Astrocyte (in vitro differentiated cells and primary cell): ENCODE measurements at regions not wholly inside any gene's neighbourhood (a gene's known extent, or its start where the extent isn't known, plus 50 kb on each side); places are given as distances from the start of the nearest gene placed in this dataset.

Experiments used
- DNase-seq: peaks from one replicate; pipeline ENCODE4 v3.0.0-alpha.2; 2010; ENCODE audit warnings: low read depth
- FAIRE-seq: peaks from 2 replicates; lab custom pipeline; 2011; peaks lifted over from hg19 to GRCh38; lab: Jason Lieb, UNC
- H2AFZ ChIP-seq: 2 replicates; pipeline ENCODE4 v1.6.0; 2012; ENCODE audit warnings: low read depth, low read length, inconsistent platforms
- H3K27ac ChIP-seq: 2 replicates; pipeline ENCODE4 v1.5.1; 2011; ENCODE audit warnings: low read depth, low read length, inconsistent platforms
- H3K27me3 ChIP-seq: 2 replicates; pipeline ENCODE4 v1.6.0; 2011; ENCODE audit warnings: low read length, inconsistent platforms; ENCODE audit not compliant: insufficient read depth
- H3K36me3 ChIP-seq: 2 replicates; pipeline ENCODE4 v1.5.1; 2011; ENCODE audit warnings: low read length, inconsistent platforms; ENCODE audit not compliant: insufficient read depth
- H3K4me1 ChIP-seq: 2 replicates; pipeline ENCODE4 v1.5.1; 2011; ENCODE audit warnings: low read length, inconsistent platforms; ENCODE audit not compliant: insufficient read depth
- H3K4me2 ChIP-seq: 2 replicates; pipeline ENCODE4 v1.6.0; 2012; ENCODE audit warnings: low read length, inconsistent platforms
- H3K4me3 ChIP-seq: 2 replicates; pipeline ENCODE4 v1.5.1; 2011; ENCODE audit warnings: low read depth, mild to moderate bottlenecking, low read length, inconsistent platforms; ENCODE audit not compliant: insufficient read depth
- H3K79me2 ChIP-seq: 2 replicates; pipeline ENCODE4 v1.6.0; 2012; ENCODE audit warnings: mild to moderate bottlenecking, low read length, inconsistent platforms; ENCODE audit not compliant: insufficient read depth
- H3K9ac ChIP-seq: 2 replicates; pipeline ENCODE4 v1.6.0; 2012; ENCODE audit warnings: mild to moderate bottlenecking, low read length, inconsistent platforms
- H3K9me3 ChIP-seq: 2 replicates; pipeline ENCODE4 v1.5.1; 2012; ENCODE audit warnings: low read depth, mild to moderate bottlenecking, low read length, inconsistent platforms; ENCODE audit not compliant: insufficient read depth
- H4K20me1 ChIP-seq: 2 replicates; pipeline ENCODE4 v1.6.0; 2012; ENCODE audit warnings: low read length, inconsistent platforms; ENCODE audit not compliant: insufficient read depth
- H3K27ac Mint-ChIP-seq: one replicate; pipeline ENCODE4 v1.8.0; 2021; ENCODE audit warnings: mild to moderate bottlenecking, mixed read lengths; ENCODE audit not compliant: unreplicated experiment
- H3K27me3 Mint-ChIP-seq: one replicate; pipeline ENCODE4 v1.8.0; 2021; ENCODE audit warnings: low read depth, mixed read lengths; ENCODE audit not compliant: unreplicated experiment
- H3K36me3 Mint-ChIP-seq: one replicate; pipeline ENCODE4 v1.8.0; 2021; ENCODE audit warnings: low read depth, mixed read lengths; ENCODE audit not compliant: unreplicated experiment
- H3K4me1 Mint-ChIP-seq: one replicate; pipeline ENCODE4 v1.8.0; 2021; ENCODE audit warnings: low read depth, mixed read lengths; ENCODE audit not compliant: unreplicated experiment
- H3K4me3 Mint-ChIP-seq: one replicate; pipeline ENCODE4 v1.8.0; 2021; ENCODE audit warnings: mild to moderate bottlenecking, moderate library complexity, mixed read lengths; ENCODE audit not compliant: unreplicated experiment
- H3K9me3 Mint-ChIP-seq: one replicate; pipeline ENCODE4 v1.8.0; 2021; ENCODE audit warnings: mild to moderate bottlenecking, mixed read lengths; ENCODE audit not compliant: unreplicated experiment
- CTCF ChIP-seq: IDR thresholded peaks from 2 replicates; pipeline ENCODE4 v1.5.1; 2011; ENCODE audit warnings: low read depth, mild to moderate bottlenecking, inconsistent platforms, low read length, moderate library complexity; ENCODE audit not compliant: insufficient read depth
- EZH2 ChIP-seq: IDR thresholded peaks from 2 replicates; pipeline ENCODE4 v1.6.1; 2012; ENCODE audit warnings: mild to moderate bottlenecking, low read length, inconsistent platforms; ENCODE audit not compliant: insufficient read depth

- DNase-seq (peak; percentile 66), FAIRE-seq (no peak)
- Histone ChIP-seq H3K79me2 (no peaks in the 10 kb centered on the region), H3K36me3 (no peaks in the 10 kb centered on the region), H3K4me2 (no peak overlapping the region), H3K27me3 (no peaks in the 10 kb centered on the region), H3K4me1 (no peaks in the 10 kb centered on the region), H4K20me1 (no peaks in the 10 kb centered on the region), H3K9ac (no peak overlapping the region), H3K27ac (no peak overlapping the region), H3K9me3 (no peaks in the 10 kb centered on the region), H3K4me3 (no peak overlapping the region), H2AFZ (no peak overlapping the region)
- no peak overlapping the region for H3K27ac Mint-ChIP-seq
- H3K27me3 Mint-ChIP-seq = peaks cover 4% of the 10 kb centered on the region
- TF ChIP-seq CTCF = no peak
- no peak for TF ChIP-seq EZH2
- H3K4me1 Mint-ChIP-seq = peaks cover 9% of the 10 kb centered on the region
- no peak overlapping the region for H3K4me3 Mint-ChIP-seq
- H3K9me3 Mint-ChIP-seq = peaks cover 2% of the 10 kb centered on the region
- H3K36me3 Mint-ChIP-seq = peaks cover 2% of the 10 kb centered on the region
These were observed 905.5 kb downstream of the UQCRFS1 start for GRCh38 chr19:28307487-28307886.

GRCh38 chr19:28305513-28305912 lies 907.4 kb downstream of the UQCRFS1 start:
- Histone ChIP-seq H3K27ac (no peak overlapping the region), H4K20me1 (no peaks in the 10 kb centered on the region), H2AFZ (no peak overlapping the region), H3K4me3 (no peak overlapping the region), H3K9me3 (no peaks in the 10 kb centered on the region), H3K27me3 (no peaks in the 10 kb centered on the region), H3K36me3 (no peaks in the 10 kb centered on the region), H3K4me1 (no peaks in the 10 kb centered on the region), H3K4me2 (no peak overlapping the region), H3K9ac (no peak overlapping the region), H3K79me2 (no peaks in the 10 kb centered on the region)
- TF ChIP-seq EZH2 = no peak
- TF ChIP-seq CTCF = no peak
- FAIRE-seq (no peak), DNase-seq (peak; percentile 11)
- Mint-ChIP-seq H3K27ac (no peak overlapping the region), H3K9me3 (peaks cover 2% of the 10 kb centered on the region), H3K4me3 (no peak overlapping the region), H3K27me3 (peaks cover 10% of the 10 kb centered on the region), H3K4me1 (peaks cover 9% of the 10 kb centered on the region), H3K36me3 (peaks cover 2% of the 10 kb centered on the region)

- H3K9me3 ChIP-seq = no peaks in the 10 kb centered on the region
- Mint-ChIP-seq H3K9me3 (peaks cover 5% of the 10 kb centered on the region), H3K4me1 (peaks cover 9% of the 10 kb centered on the region), H3K4me3 (no peak overlapping the region), H3K27me3 (peaks cover 20% of the 10 kb centered on the region), H3K27ac (no peak overlapping the region), H3K36me3 (peaks cover 1% of the 10 kb centered on the region)
- H3K9ac ChIP-seq = no peak overlapping the region
- TF ChIP-seq CTCF (no peak), EZH2 (no peak)
- no peak for DNase-seq
- H3K4me3 ChIP-seq = no peak overlapping the region
- H3K36me3 ChIP-seq = no peaks in the 10 kb centered on the region
- H3K27me3 ChIP-seq = no peaks in the 10 kb centered on the region
- no peaks in the 10 kb centered on the region for H4K20me1 ChIP-seq
- H3K27ac ChIP-seq = no peak overlapping the region
- no peaks in the 10 kb centered on the region for H3K4me1 ChIP-seq
- FAIRE-seq = no peak
- H2AFZ ChIP-seq = no peak overlapping the region
- no peak overlapping the region for H3K4me2 ChIP-seq
- no peaks in the 10 kb centered on the region for H3K79me2 ChIP-seq
These were observed 909.4 kb downstream of the UQCRFS1 start for GRCh38 chr19:28303502-28303901.
